ENCODE measurements at regions not wholly inside any gene's neighbourhood (a gene's known extent, or its start where the extent isn't known, plus 50 kb on each side); places are given as distances from the start of the nearest gene placed in this dataset.
"Not testable (repeated sequence)": the region's sequence is repeated elsewhere in the genome, so short reads cannot be mapped to it uniquely, and the experiment has no call there.

GRCh38 chr5:126280343-126280742 lies 142.9 kb upstream of the GRAMD2B start:
- no peaks in the 10 kb centered on the region for H3K27me3 ChIP-seq (ENCODE audit: control insufficient read depth in 1 of 2, insufficient read depth in 2 of 2, low read length in 1 of 2)
- H3K27ac ChIP-seq (ENCODE audit: low read depth in 1 of 2, low read length in 2 of 2), result no peak overlapping the region
- no peak for ATAC-seq (ENCODE audit: low FRiP score)
- no peak overlapping the region for H3K4me3 ChIP-seq (ENCODE audit: low read length in 2 of 2)
- 7 to 13% methylated on average over 1 of the region's 1 CpG for WGBS, 2 donors
- no peaks in the 10 kb centered on the region for H3K9me3 ChIP-seq (ENCODE audit: control insufficient read depth, low read length)
- no peaks in the 10 kb centered on the region for H3K4me1 ChIP-seq (ENCODE audit: control insufficient read depth in 1 of 2, insufficient read depth in 2 of 2, low read length in 2 of 2)
- no peak for DNase-seq
- H3K36me3 ChIP-seq (ENCODE audit: control insufficient read depth in 1 of 2, insufficient read depth in 2 of 2, low read length in 1 of 2), result no peaks in the 10 kb centered on the region
- intact Hi-C loops (cut with DNase I), result no loop called here

GRCh38 chr5:126280846-126281245 lies 142.4 kb upstream of the GRAMD2B start:
- no peaks in the 10 kb centered on the region for H3K36me3 ChIP-seq (ENCODE audit: control insufficient read depth in 1 of 2, insufficient read depth in 2 of 2, low read length in 1 of 2)
- intact Hi-C loops (cut with DNase I), result no loop called here
- ATAC-seq (ENCODE audit: low FRiP score) (no peak), DNase-seq (no peak)
- H3K27ac ChIP-seq (ENCODE audit: low read depth in 1 of 2, low read length in 2 of 2), result no peak overlapping the region
- H3K9me3 ChIP-seq (ENCODE audit: control insufficient read depth, low read length), result no peaks in the 10 kb centered on the region
- no peak overlapping the region for H3K4me3 ChIP-seq (ENCODE audit: low read length in 2 of 2)
- no peaks in the 10 kb centered on the region for H3K27me3 ChIP-seq (ENCODE audit: control insufficient read depth in 1 of 2, insufficient read depth in 2 of 2, low read length in 1 of 2)
- no peaks in the 10 kb centered on the region for H3K4me1 ChIP-seq (ENCODE audit: control insufficient read depth in 1 of 2, insufficient read depth in 2 of 2, low read length in 2 of 2)

- intact Hi-C loops (cut with DNase I), result no loop called here
- no peaks in the 10 kb centered on the region for H3K27me3 ChIP-seq (ENCODE audit: control insufficient read depth in 1 of 2, insufficient read depth in 2 of 2, low read length in 1 of 2)
- no peaks in the 10 kb centered on the region for H3K9me3 ChIP-seq (ENCODE audit: control insufficient read depth, low read length)
- H3K27ac ChIP-seq (ENCODE audit: low read depth in 1 of 2, low read length in 2 of 2), result no peak overlapping the region
- WGBS, 2 donors, result 76 to 79% methylated on average over 6 of the region's 6 CpGs
- no peaks in the 10 kb centered on the region for H3K4me1 ChIP-seq (ENCODE audit: control insufficient read depth in 1 of 2, insufficient read depth in 2 of 2, low read length in 2 of 2)
- ATAC-seq (ENCODE audit: low FRiP score) (no peak), DNase-seq (no peak)
- no peak overlapping the region for H3K4me3 ChIP-seq (ENCODE audit: low read length in 2 of 2)
- H3K36me3 ChIP-seq (ENCODE audit: control insufficient read depth in 1 of 2, insufficient read depth in 2 of 2, low read length in 1 of 2), result no peaks in the 10 kb centered on the region
Measured at GRCh38 chr5:126284977-126285696, 138.1 kb upstream of the GRAMD2B start.

GRCh38 chr5:126296121-126296520 lies 127.1 kb upstream of the GRAMD2B start:
- ATAC-seq (ENCODE audit: low FRiP score); H3K36me3 ChIP-seq (ENCODE audit: control insufficient read depth in 1 of 2, insufficient read depth in 2 of 2, low read length in 1 of 2); H3K27me3 ChIP-seq (ENCODE audit: control insufficient read depth in 1 of 2, insufficient read depth in 2 of 2, low read length in 1 of 2); H3K4me1 ChIP-seq (ENCODE audit: control insufficient read depth in 1 of 2, insufficient read depth in 2 of 2, low read length in 2 of 2); H3K4me3 ChIP-seq (ENCODE audit: low read length in 2 of 2); H3K27ac ChIP-seq (ENCODE audit: low read depth in 1 of 2, low read length in 2 of 2); intact Hi-C loops (cut with DNase I); DNase-seq; H3K9me3 ChIP-seq (ENCODE audit: control insufficient read depth, low read length): not testable (repeated sequence)
- 83 to 92% methylated on average over 2 of the region's 3 CpGs for WGBS, 2 donors

GRCh38 chr5:126300293-126300692 lies 122.9 kb upstream of the GRAMD2B start:
- ATAC-seq (ENCODE audit: low FRiP score), result no peak
- no peak for DNase-seq
- no peaks in the 10 kb centered on the region for H3K27me3 ChIP-seq (ENCODE audit: control insufficient read depth in 1 of 2, insufficient read depth in 2 of 2, low read length in 1 of 2)
- no peaks in the 10 kb centered on the region for H3K36me3 ChIP-seq (ENCODE audit: control insufficient read depth in 1 of 2, insufficient read depth in 2 of 2, low read length in 1 of 2)
- WGBS, 2 donors, result 91 to 92% methylated on average over 3 of the region's 3 CpGs
- no peaks in the 10 kb centered on the region for H3K4me1 ChIP-seq (ENCODE audit: control insufficient read depth in 1 of 2, insufficient read depth in 2 of 2, low read length in 2 of 2)
- no peak overlapping the region for H3K27ac ChIP-seq (ENCODE audit: low read depth in 1 of 2, low read length in 2 of 2)
- no peak overlapping the region for H3K4me3 ChIP-seq (ENCODE audit: low read length in 2 of 2)
- intact Hi-C loops (cut with DNase I), result no loop called here
- no peaks in the 10 kb centered on the region for H3K9me3 ChIP-seq (ENCODE audit: control insufficient read depth, low read length)

- Histone ChIP-seq H3K9me3 (ENCODE audit: control insufficient read depth, low read length) (no peaks in the 10 kb centered on the region), H3K27me3 (ENCODE audit: control insufficient read depth in 1 of 2, insufficient read depth in 2 of 2, low read length in 1 of 2) (no peaks in the 10 kb centered on the region), H3K4me1 (ENCODE audit: control insufficient read depth in 1 of 2, insufficient read depth in 2 of 2, low read length in 2 of 2) (no peaks in the 10 kb centered on the region), H3K27ac (ENCODE audit: low read depth in 1 of 2, low read length in 2 of 2) (no peak overlapping the region), H3K4me3 (ENCODE audit: low read length in 2 of 2) (no peak overlapping the region), H3K36me3 (ENCODE audit: control insufficient read depth in 1 of 2, insufficient read depth in 2 of 2, low read length in 1 of 2) (no peaks in the 10 kb centered on the region)
- intact Hi-C loops (cut with DNase I), result no loop called here
- ATAC-seq (ENCODE audit: low FRiP score), result no peak
- 66 to 71% methylated on average over 3 of the region's 3 CpGs for WGBS, 2 donors
- no peak for DNase-seq
Measured at GRCh38 chr5:126301056-126301455, 122.2 kb upstream of the GRAMD2B start.

GRCh38 chr5:126309860-126310259 lies 113.3 kb upstream of the GRAMD2B start:
- no peak overlapping the region for H3K4me3 ChIP-seq (ENCODE audit: low read length in 2 of 2)
- ATAC-seq (ENCODE audit: low FRiP score), result no peak
- H3K36me3 ChIP-seq (ENCODE audit: control insufficient read depth in 1 of 2, insufficient read depth in 2 of 2, low read length in 1 of 2), result no peaks in the 10 kb centered on the region
- no peaks in the 10 kb centered on the region for H3K4me1 ChIP-seq (ENCODE audit: control insufficient read depth in 1 of 2, insufficient read depth in 2 of 2, low read length in 2 of 2)
- H3K27me3 ChIP-seq (ENCODE audit: control insufficient read depth in 1 of 2, insufficient read depth in 2 of 2, low read length in 1 of 2), result no peaks in the 10 kb centered on the region
- H3K9me3 ChIP-seq (ENCODE audit: control insufficient read depth, low read length), result no peaks in the 10 kb centered on the region
- intact Hi-C loops (cut with DNase I), result no loop called here
- no peak overlapping the region for H3K27ac ChIP-seq (ENCODE audit: low read depth in 1 of 2, low read length in 2 of 2)
- no peak for DNase-seq

GRCh38 chr5:126311766-126312165 lies 111.4 kb upstream of the GRAMD2B start:
- ATAC-seq (ENCODE audit: low FRiP score) (no peak), DNase-seq (no peak)
- 43 to 69% methylated on average over 2 of the region's 2 CpGs for WGBS, 2 donors
- H3K4me1 ChIP-seq (ENCODE audit: control insufficient read depth in 1 of 2, insufficient read depth in 2 of 2, low read length in 2 of 2), result no peaks in the 10 kb centered on the region
- H3K36me3 ChIP-seq (ENCODE audit: control insufficient read depth in 1 of 2, insufficient read depth in 2 of 2, low read length in 1 of 2), result no peaks in the 10 kb centered on the region
- no peak overlapping the region for H3K27ac ChIP-seq (ENCODE audit: low read depth in 1 of 2, low read length in 2 of 2)
- no peaks in the 10 kb centered on the region for H3K27me3 ChIP-seq (ENCODE audit: control insufficient read depth in 1 of 2, insufficient read depth in 2 of 2, low read length in 1 of 2)
- intact Hi-C loops (cut with DNase I), result no loop called here
- no peak overlapping the region for H3K4me3 ChIP-seq (ENCODE audit: low read length in 2 of 2)
- no peaks in the 10 kb centered on the region for H3K9me3 ChIP-seq (ENCODE audit: control insufficient read depth, low read length)

GRCh38 chr5:126315341-126315740 lies 107.9 kb upstream of the GRAMD2B start:
- no peaks in the 10 kb centered on the region for H3K36me3 ChIP-seq (ENCODE audit: control insufficient read depth in 1 of 2, insufficient read depth in 2 of 2, low read length in 1 of 2)
- no peaks in the 10 kb centered on the region for H3K9me3 ChIP-seq (ENCODE audit: control insufficient read depth, low read length)
- no peaks in the 10 kb centered on the region for H3K27me3 ChIP-seq (ENCODE audit: control insufficient read depth in 1 of 2, insufficient read depth in 2 of 2, low read length in 1 of 2)
- ATAC-seq (ENCODE audit: low FRiP score) (no peak), DNase-seq (no peak)
- whole genome bisulfite sequencing, 2 donors, result 61 to 71% methylated on average over 3 of the region's 3 CpGs
- intact Hi-C loops (cut with DNase I), result no loop called here
- H3K4me1 ChIP-seq (ENCODE audit: control insufficient read depth in 1 of 2, insufficient read depth in 2 of 2, low read length in 2 of 2), result no peaks in the 10 kb centered on the region
- H3K27ac ChIP-seq (ENCODE audit: low read depth in 1 of 2, low read length in 2 of 2), result no peak overlapping the region
- H3K4me3 ChIP-seq (ENCODE audit: low read length in 2 of 2), result no peak overlapping the region
